ENCODE measurements at regions not wholly inside any gene's neighbourhood (a gene's known extent, or its start where the extent isn't known, plus 50 kb on each side); places are given as distances from the start of the nearest gene placed in this dataset.

DNA sequence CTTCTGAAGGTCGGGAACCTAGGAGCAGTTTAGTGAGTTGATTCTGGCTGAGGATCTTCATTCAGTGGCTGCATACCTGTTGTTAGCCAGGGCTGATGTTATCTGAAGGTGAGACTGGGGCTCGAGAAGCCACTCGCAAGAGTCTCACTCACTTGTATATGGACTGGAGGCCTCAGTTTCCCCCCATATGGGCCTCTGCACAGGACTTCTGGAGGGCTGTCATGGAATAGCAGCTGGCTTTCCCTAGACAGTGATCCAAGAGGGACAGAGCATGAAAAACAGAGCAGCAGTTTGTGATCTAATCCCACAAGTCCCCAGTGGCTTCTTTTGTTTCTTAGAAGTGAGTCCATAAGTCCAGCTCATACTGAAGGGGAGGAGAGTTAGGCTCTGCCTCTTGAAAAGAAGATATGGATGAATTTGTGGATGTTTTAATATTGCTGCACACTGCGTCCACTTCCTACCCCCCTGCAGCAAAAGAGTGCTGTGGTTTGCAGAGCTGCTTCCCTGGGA lies 623.4 kb downstream of the CDH26 start:
- H3K9me2 ChIP-seq (ENCODE audit: insufficient read depth, low read length) = no peaks in the 10 kb centered on the region
- no peaks in the 10 kb centered on the region for H3K79me2 ChIP-seq (ENCODE audit: insufficient read depth, low read depth, low read length)
- intact Hi-C loops (cut with micrococcal nuclease; ENCODE audit: unreplicated experiment) = no loop called here
- no peak for DNase-seq (ENCODE audit: low spot score)
- no peaks in the 10 kb centered on the region for H3K36me3 ChIP-seq (ENCODE audit: insufficient read depth, low read length)
- ChIA-PET POLR2A (no interaction called here), CTCF (ENCODE audit: unreplicated experiment) (no interaction called here)
- no peaks in the 10 kb centered on the region for H4K20me1 ChIP-seq (ENCODE audit: insufficient read depth, low read length)
- H2AFZ ChIP-seq (ENCODE audit: low read length) = no peak overlapping the region
- no peaks in the 10 kb centered on the region for H3K9me3 ChIP-seq (ENCODE audit: low read length)
- no TSS peak for BruUV-seq (replicated peaks)
- TF ChIP-seq EZH2phosphoT487 (IDR thresholded peaks at IDR 0.05; ENCODE audit: borderline replicate concordance, low read depth, low read length) = no peak
- H3K27ac ChIP-seq (ENCODE audit: low read depth, low read length, poor library complexity, severe bottlenecking) = no peak overlapping the region
- H3K4me2 ChIP-seq (ENCODE audit: low read length) = no peak overlapping the region
- H3K4me3 ChIP-seq (ENCODE audit: low read depth, low read length, poor library complexity, severe bottlenecking) = no peak overlapping the region
- no peaks in the 10 kb centered on the region for H3K4me1 ChIP-seq (ENCODE audit: insufficient read depth, low read length, poor library complexity, severe bottlenecking)

DNA sequence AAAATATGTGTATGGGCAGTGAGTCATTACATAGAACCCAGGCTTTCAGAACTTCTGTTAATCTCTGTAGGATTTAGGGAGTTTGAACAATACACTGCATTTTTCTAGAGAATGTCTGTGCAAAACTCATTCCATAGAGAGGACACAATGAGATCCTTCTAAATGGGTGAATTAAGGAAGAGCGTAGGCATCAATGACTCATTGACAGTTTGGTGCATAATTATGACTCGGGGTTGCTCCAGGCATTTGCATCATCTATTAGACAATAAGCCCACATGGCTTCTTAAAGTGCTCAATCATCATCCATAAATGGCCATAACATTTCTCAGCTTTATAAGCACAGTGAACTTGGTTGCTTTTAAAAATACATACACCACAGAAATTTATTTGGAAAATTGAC lies 625.5 kb downstream of the CDH26 start:
- Histone ChIP-seq H3K4me1 (ENCODE audit: insufficient read depth, low read length, poor library complexity, severe bottlenecking) (no peaks in the 10 kb centered on the region), H3K79me2 (ENCODE audit: insufficient read depth, low read depth, low read length) (no peaks in the 10 kb centered on the region), H3K9me3 (ENCODE audit: low read length) (no peaks in the 10 kb centered on the region), H3K9me2 (ENCODE audit: insufficient read depth, low read length) (no peaks in the 10 kb centered on the region), H3K27ac (ENCODE audit: low read depth, low read length, poor library complexity, severe bottlenecking) (no peak overlapping the region), H4K20me1 (ENCODE audit: insufficient read depth, low read length) (no peaks in the 10 kb centered on the region), H2AFZ (ENCODE audit: low read length) (no peak overlapping the region), H3K36me3 (ENCODE audit: insufficient read depth, low read length) (no peaks in the 10 kb centered on the region), H3K4me2 (ENCODE audit: low read length) (no peak overlapping the region), H3K4me3 (ENCODE audit: low read depth, low read length, poor library complexity, severe bottlenecking) (no peak overlapping the region)
- CTCF ChIA-PET (ENCODE audit: unreplicated experiment) = no interaction called here
- TF ChIP-seq, protein P1, sequence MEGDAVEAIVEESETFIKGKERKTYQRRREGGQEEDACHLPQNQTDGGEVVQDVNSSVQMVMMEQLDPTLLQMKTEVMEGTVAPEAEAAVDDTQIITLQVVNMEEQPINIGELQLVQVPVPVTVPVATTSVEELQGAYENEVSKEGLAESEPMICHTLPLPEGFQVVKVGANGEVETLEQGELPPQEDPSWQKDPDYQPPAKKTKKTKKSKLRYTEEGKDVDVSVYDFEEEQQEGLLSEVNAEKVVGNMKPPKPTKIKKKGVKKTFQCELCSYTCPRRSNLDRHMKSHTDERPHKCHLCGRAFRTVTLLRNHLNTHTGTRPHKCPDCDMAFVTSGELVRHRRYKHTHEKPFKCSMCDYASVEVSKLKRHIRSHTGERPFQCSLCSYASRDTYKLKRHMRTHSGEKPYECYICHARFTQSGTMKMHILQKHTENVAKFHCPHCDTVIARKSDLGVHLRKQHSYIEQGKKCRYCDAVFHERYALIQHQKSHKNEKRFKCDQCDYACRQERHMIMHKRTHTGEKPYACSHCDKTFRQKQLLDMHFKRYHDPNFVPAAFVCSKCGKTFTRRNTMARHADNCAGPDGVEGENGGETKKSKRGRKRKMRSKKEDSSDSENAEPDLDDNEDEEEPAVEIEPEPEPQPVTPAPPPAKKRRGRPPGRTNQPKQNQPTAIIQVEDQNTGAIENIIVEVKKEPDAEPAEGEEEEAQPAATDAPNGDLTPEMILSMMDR (conservative IDR thresholded peaks at IDR 0.05; ENCODE audit: low read length) = no peak
- no peak for TF ChIP-seq EZH2phosphoT487 (IDR thresholded peaks at IDR 0.05; ENCODE audit: borderline replicate concordance, low read depth, low read length)
- intact Hi-C loops (cut with micrococcal nuclease; ENCODE audit: unreplicated experiment) = no loop called here
- POLR2A ChIA-PET = no interaction called here
- no TSS peak for BruUV-seq (replicated peaks)
- no peak for DNase-seq (ENCODE audit: low spot score)

DNA sequence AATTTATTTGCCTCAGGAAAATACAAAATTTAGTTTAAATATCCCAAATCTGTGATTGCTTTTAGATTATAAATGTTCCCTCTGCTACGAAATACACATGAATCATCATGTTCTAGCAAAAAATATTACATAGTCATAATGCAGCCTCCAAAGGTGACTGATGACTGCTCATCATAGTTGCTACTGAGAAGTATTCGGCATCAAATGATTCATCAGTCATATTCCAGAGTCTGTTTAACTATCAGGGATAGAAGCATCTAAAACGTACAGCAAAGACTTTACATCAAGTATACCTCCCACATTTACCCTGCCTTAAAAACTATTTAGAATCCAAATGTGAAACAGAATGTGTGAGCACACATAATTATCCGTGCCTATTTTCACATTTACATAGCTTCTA lies 626.0 kb downstream of the CDH26 start:
- Histone ChIP-seq H2AFZ (ENCODE audit: low read length) (no peak overlapping the region), H3K4me1 (ENCODE audit: insufficient read depth, low read length, poor library complexity, severe bottlenecking) (no peaks in the 10 kb centered on the region), H3K79me2 (ENCODE audit: insufficient read depth, low read depth, low read length) (no peaks in the 10 kb centered on the region), H3K4me2 (ENCODE audit: low read length) (no peak overlapping the region), H3K9me3 (ENCODE audit: low read length) (no peaks in the 10 kb centered on the region), H3K36me3 (ENCODE audit: insufficient read depth, low read length) (no peaks in the 10 kb centered on the region), H4K20me1 (ENCODE audit: insufficient read depth, low read length) (no peaks in the 10 kb centered on the region), H3K27ac (ENCODE audit: low read depth, low read length, poor library complexity, severe bottlenecking) (no peak overlapping the region), H3K4me3 (ENCODE audit: low read depth, low read length, poor library complexity, severe bottlenecking) (no peak overlapping the region), H3K9me2 (ENCODE audit: insufficient read depth, low read length) (no peaks in the 10 kb centered on the region)
- DNase-seq (ENCODE audit: low spot score) = no peak
- POLR2A ChIA-PET = no interaction called here
- intact Hi-C loops (cut with micrococcal nuclease; ENCODE audit: unreplicated experiment) = no loop called here
- BruUV-seq (replicated peaks) = no TSS peak
- CTCF ChIA-PET (ENCODE audit: unreplicated experiment) = no interaction called here
- TF ChIP-seq, protein P1 (conservative IDR thresholded peaks at IDR 0.05; ENCODE audit: low read length) = no peak
- no peak for TF ChIP-seq EZH2phosphoT487 (IDR thresholded peaks at IDR 0.05; ENCODE audit: borderline replicate concordance, low read depth, low read length)

Measured in OCI-LY7 (cell line).